Fibroblast of pulmonary artery (primary cell): ENCODE measurements at regions not wholly inside any gene's neighbourhood (a gene's known extent, or its start where the extent isn't known, plus 50 kb on each side); places are given as distances from the start of the nearest gene placed in this dataset.
A peak's percentile ranks its signal among the peaks of the same experiment; 100 is the strongest.

ENCODE experiments used
- DNase-seq: peaks from one replicate; pipeline ENCODE4 v3.0.0-alpha.2; 2010; ENCODE audit warnings: low read depth
- H3K4me3 ChIP-seq: replicated peaks from 2 replicates; pipeline ENCODE4 v1.5.1; 2011; ENCODE audit warnings: low read depth, mild to moderate bottlenecking, control low read depth, low read length, moderate library complexity
- TF ChIP-seq, protein P1 (sequence below): IDR thresholded peaks from 2 replicates; pipeline ENCODE4 v1.5.1; 2011; ENCODE audit warnings: mild to moderate bottlenecking, control low read depth, low read length, inconsistent platforms; ENCODE audit errors: missing control alignments

DNA sequence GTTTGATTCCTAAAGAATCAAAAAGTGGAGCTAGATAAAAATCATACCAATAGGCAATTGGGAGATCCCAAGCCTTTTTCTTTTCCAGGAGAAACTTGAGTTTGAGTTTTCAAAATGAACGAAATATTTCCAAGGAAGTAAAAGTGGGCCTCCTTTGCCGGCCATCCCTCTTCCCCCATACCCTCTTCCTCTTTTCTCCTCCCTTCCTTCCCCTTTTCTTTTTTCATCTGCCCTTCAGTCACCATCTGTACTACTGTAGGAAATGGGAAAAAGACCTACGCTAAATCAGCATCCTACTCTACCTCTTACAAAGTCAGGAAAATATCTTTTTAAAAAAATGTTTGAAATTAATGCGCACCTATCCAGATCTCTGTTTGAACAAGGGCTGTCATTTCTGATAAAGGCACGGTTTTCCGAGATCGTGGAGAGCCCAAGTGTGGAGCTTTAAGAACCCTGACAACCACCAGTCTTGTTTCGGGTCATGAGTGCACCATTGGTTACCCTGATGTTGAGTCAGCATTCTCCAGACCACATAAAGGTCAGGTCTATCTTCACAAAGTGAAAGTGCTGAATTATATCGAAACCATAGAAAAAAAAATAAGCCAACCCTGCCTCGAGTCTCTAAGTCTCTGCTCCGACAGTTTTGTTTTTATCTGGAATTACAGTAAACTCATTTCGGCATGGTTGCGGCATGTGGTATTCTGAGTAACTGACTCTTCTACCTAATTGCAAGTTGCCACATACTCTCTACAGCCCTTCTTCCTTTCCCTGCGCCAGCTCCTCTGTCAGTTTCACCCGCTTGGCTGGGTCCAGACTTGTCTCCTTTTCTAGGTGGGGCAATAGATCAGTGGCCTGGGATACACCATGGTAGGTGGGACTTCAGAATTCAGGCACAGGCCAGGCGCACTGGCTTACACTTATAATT is 140.2 kb upstream of the KLF3 start:
- TF ChIP-seq, protein P1, sequence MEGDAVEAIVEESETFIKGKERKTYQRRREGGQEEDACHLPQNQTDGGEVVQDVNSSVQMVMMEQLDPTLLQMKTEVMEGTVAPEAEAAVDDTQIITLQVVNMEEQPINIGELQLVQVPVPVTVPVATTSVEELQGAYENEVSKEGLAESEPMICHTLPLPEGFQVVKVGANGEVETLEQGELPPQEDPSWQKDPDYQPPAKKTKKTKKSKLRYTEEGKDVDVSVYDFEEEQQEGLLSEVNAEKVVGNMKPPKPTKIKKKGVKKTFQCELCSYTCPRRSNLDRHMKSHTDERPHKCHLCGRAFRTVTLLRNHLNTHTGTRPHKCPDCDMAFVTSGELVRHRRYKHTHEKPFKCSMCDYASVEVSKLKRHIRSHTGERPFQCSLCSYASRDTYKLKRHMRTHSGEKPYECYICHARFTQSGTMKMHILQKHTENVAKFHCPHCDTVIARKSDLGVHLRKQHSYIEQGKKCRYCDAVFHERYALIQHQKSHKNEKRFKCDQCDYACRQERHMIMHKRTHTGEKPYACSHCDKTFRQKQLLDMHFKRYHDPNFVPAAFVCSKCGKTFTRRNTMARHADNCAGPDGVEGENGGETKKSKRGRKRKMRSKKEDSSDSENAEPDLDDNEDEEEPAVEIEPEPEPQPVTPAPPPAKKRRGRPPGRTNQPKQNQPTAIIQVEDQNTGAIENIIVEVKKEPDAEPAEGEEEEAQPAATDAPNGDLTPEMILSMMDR, result no peak
- DNase-seq, result no peak
- H3K4me3 ChIP-seq, result no peak overlapping the region

DNA sequence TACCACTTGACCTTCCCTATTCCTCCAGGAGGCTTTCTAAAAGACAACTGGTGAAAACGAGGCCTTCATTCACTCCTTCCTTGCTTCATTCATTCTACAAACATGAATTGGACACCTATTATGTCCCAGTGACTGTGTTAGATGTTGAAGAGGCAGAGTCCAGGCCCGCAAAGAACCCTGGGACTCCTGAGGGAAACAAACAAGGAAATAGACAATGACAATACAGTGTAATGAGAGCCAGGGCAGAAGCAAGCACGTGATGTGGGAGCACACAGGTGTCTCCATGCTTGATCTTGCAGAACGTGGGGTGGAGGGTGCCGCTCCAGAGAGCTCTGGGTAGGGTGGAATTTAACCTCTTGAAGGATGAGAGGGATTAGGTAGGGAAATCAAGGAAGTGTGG is 137.6 kb upstream of the KLF3 start:
- no peak for DNase-seq
- H3K4me3 ChIP-seq, result no peak overlapping the region
- TF ChIP-seq, protein P1, result no peak

DNA sequence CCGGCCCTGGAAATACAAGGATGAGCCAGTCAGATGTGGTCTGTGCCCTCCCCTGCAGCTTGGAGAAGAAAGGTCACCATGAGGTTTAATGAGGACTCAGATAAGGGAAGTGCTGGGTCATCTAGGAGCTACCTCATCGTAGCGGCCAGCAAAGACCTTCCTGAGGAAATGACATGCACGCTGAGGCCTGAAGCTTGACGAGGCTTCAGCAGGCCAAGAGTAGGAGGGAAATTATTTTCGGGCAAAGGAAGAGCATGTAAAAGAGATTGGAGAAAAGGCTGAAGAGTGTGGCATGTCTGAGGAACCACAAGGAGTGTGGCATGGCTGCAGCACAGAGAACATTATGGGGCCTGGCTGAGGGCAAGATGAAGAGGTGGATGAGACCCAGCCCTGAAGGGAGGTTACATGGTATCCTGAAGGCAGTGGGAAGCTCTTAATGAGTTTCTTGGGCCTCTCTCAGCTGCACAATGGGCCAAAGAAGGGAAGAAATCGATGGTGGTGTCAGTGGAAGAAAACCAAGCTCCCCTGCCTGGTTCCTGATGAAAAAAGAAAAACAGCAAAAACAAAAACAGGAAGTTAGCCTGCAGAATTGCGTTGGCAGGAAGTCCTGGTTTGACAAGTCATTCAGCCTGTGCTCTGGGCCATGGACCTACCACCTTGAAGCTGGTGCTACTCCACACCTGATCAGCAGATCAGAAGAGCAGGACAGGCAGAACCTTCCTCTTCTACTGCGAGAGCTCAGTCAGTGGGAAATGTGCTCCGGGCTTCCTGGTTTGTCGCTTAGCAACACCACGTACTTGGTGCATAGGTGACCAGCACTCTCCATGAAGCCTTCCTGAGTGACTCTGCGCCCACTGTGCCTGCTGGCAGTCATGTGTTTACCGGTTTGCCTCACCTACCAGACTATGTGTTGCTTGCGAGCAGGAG is 134.5 kb upstream of the KLF3 start:
- DNase-seq, result no peak
- H3K4me3 ChIP-seq, result no peak overlapping the region
- TF ChIP-seq, protein P1, result no peak

DNA sequence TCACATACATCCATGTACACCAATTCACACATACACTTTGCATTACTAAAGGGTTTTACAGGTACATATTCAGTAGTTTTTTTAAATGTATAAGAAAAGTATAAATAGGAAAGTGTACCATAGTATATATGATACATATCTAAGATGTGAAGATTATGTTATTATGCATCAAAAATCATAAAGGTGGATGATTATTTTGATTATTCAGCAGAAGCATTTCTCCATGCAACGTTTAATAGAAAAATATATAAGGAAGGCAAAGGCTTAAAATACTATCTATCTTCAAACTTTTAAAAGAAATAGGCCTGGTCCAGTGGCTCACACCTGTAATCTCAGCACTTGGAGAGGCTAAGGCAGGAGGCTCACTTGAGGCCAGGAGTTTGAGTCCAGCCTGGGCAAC is 133.5 kb upstream of the KLF3 start:
- H3K4me3 ChIP-seq, result no peak overlapping the region
- TF ChIP-seq, protein P1, result no peak
- no peak for DNase-seq

DNA sequence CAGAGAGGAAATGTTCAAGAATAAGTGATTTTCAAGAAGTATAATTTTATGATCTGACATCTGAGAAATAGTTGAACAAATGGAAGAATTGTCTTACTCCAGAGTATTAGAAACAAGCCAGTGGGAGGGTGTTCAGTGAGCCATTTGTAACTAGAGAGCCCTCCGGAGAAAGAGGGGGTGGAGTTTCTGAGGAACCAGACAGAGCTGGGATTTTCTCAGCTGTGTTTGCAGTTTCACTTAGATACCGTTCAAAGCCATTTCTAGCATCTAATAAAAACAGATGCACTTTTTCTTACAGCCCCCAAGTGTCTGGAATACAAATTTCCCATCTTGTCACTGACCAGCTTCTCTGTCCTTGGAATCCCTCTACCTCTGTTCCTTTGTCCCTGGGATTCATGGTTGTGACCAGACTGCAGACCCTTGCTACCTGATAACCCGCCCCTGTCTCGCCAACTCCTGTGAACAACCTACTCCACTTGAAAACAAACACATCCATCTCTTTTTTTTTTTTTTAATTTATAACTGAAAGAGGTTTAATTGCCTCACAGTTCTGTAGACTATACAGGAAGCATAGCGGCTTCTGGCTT is 132.8 kb upstream of the KLF3 start:
- H3K4me3 ChIP-seq, result no peak overlapping the region
- TF ChIP-seq, protein P1, result no peak
- peak; percentile 10 for DNase-seq

DNA sequence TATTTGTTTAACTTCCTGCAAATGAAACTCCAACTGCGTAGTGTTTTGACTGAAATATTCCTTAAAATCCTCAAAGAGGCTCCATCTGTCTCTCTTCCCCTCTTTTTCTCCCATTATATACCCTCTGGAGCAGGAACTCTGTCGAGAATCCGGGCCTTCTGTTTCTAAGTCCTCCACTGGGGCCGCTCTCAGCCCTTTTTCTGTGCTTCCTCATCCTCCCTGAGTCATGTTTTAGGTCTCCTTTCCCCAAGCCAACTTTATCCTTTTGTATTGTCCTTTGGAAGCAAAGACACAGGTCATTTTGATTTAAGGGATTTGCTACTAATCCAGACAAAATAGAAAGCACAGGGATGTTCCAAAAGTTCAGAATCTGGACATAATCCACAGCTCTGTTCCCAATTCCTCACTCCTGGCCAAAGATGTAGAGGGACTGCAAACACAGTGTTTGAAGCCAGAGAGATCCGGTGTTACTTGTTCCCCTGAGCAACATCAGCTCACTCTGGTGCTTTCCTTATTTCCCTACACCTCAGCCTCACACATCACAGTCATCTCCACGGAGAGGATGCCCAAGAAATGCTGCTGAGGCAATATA is 131.0 kb upstream of the KLF3 start:
- TF ChIP-seq, protein P1, result no peak
- no peak for DNase-seq
- H3K4me3 ChIP-seq, result no peak overlapping the region
